Uterus (tissue), 2 donors: ENCODE measurements at regions not wholly inside any gene's neighbourhood (a gene's known extent, or its start where the extent isn't known, plus 50 kb on each side); places are given as distances from the start of the nearest gene placed in this dataset.

Experiments
- CTCF ChIP-seq, 4 experiments: fragments of 200-600 bp in 2 of 4; fragments of 450-650 bp in 2 of 4; sonication (generic) in 2 of 4; IDR thresholded peaks; one replicate each; pipeline ENCODE4 v1.5.1; 2016 to 2019; ENCODE audit warnings: antibody characterized with exemption in 4 of 4, mild to moderate bottlenecking in 2 of 4, moderate library complexity in 1 of 4
- POLR2A ChIP-seq, 2 donors: fragments of 450-650 bp; IDR thresholded peaks; one replicate each; pipeline ENCODE4 v1.6.1; 2016; ENCODE audit warnings: antibody characterized with exemption in 2 of 2, mild to moderate bottlenecking in 1 of 2, moderate library complexity in 1 of 2

- TF ChIP-seq POLR2A (IDR thresholded peaks at IDR 0.05), result no peak
- TF ChIP-seq CTCF (IDR thresholded peaks at IDR 0.05), result no peak
Measured at GRCh38 chr10:8460626-8461025, 406.1 kb downstream of the GATA3 start.
